ENCODE measurements at regions not wholly inside any gene's neighbourhood (a gene's known extent, or its start where the extent isn't known, plus 50 kb on each side); places are given as distances from the start of the nearest gene placed in this dataset.

DNA sequence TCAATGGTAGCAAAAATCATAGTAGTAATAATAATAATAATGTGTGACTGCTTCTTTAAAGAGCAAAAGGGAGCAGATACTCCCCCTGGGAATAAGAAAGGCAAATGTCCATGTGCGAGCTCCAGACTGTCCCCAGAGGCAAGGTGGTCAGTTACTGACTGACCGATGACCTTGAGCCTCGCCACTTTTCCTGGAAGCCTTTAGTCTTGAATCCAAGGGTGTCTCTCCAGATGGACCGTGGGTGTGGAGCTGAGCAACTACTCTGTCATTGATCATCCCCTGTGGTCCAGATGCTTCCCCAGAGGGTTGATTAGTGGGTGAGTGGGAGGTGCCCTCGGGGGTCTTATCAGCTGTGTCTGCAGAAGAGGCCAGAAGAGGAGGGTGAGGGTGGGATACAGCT is 418.5 kb upstream of the TBX3 start:
- TF ChIP-seq CEBPB (IDR thresholded peaks at IDR 0.05) (no peak), TEAD4 (IDR thresholded peaks at IDR 0.05) (no peak), EGR1 (IDR thresholded peaks at IDR 0.05) (no peak), ZBTB7A (IDR thresholded peaks at IDR 0.05; ENCODE audit: low read depth) (no peak), RAD21 (IDR thresholded peaks at IDR 0.05; ENCODE audit: low read depth) (no peak), EP300 (IDR thresholded peaks at IDR 0.05; ENCODE audit: borderline replicate concordance) (no peak), TAF1 (IDR thresholded peaks at IDR 0.05; ENCODE audit: low read depth) (no peak), YY1 (IDR thresholded peaks at IDR 0.05; ENCODE audit: low read depth) (no peak), CREB1 (IDR thresholded peaks at IDR 0.05; ENCODE audit: low read depth) (no peak), NFIC (IDR thresholded peaks at IDR 0.05) (no peak), FOXM1 (IDR thresholded peaks at IDR 0.05; ENCODE audit: borderline replicate concordance, low read depth) (no peak), TCF12 (IDR thresholded peaks at IDR 0.05; ENCODE audit: low read depth) (no peak)
- TF ChIP-seq, protein P1, sequence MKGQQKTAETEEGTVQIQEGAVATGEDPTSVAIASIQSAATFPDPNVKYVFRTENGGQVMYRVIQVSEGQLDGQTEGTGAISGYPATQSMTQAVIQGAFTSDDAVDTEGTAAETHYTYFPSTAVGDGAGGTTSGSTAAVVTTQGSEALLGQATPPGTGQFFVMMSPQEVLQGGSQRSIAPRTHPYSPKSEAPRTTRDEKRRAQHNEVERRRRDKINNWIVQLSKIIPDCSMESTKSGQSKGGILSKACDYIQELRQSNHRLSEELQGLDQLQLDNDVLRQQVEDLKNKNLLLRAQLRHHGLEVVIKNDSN (IDR thresholded peaks at IDR 0.05): no peak
- TF ChIP-seq, protein P2, sequence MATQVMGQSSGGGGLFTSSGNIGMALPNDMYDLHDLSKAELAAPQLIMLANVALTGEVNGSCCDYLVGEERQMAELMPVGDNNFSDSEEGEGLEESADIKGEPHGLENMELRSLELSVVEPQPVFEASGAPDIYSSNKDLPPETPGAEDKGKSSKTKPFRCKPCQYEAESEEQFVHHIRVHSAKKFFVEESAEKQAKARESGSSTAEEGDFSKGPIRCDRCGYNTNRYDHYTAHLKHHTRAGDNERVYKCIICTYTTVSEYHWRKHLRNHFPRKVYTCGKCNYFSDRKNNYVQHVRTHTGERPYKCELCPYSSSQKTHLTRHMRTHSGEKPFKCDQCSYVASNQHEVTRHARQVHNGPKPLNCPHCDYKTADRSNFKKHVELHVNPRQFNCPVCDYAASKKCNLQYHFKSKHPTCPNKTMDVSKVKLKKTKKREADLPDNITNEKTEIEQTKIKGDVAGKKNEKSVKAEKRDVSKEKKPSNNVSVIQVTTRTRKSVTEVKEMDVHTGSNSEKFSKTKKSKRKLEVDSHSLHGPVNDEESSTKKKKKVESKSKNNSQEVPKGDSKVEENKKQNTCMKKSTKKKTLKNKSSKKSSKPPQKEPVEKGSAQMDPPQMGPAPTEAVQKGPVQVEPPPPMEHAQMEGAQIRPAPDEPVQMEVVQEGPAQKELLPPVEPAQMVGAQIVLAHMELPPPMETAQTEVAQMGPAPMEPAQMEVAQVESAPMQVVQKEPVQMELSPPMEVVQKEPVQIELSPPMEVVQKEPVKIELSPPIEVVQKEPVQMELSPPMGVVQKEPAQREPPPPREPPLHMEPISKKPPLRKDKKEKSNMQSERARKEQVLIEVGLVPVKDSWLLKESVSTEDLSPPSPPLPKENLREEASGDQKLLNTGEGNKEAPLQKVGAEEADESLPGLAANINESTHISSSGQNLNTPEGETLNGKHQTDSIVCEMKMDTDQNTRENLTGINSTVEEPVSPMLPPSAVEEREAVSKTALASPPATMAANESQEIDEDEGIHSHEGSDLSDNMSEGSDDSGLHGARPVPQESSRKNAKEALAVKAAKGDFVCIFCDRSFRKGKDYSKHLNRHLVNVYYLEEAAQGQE (IDR thresholded peaks at IDR 0.05; ENCODE audit: low read depth): no peak
- TF ChIP-seq, protein P3, sequence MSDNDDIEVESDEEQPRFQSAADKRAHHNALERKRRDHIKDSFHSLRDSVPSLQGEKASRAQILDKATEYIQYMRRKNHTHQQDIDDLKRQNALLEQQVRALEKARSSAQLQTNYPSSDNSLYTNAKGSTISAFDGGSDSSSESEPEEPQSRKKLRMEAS (IDR thresholded peaks at IDR 0.05): no peak

DNA sequence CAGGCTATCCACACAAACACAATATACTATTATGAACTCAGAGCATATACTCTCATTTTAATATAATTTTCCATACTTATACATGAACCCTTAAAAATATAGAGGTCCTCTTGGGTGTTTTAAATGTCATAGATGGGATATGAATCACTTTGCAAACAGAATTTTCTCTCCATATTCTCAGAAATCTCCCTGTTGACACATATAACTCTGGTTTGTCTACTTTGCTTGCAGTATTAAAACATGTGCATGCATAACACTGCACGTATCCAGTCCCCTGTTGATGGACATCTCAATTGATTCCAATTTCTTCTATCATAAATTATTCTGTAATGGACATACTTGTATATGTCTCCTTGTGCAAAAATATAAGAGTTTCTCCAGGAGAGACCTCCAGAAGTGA is 417.5 kb upstream of the TBX3 start:
- TF ChIP-seq CREB1 (IDR thresholded peaks at IDR 0.05; ENCODE audit: low read depth) (no peak), CEBPB (IDR thresholded peaks at IDR 0.05) (no peak), TAF1 (IDR thresholded peaks at IDR 0.05; ENCODE audit: low read depth) (no peak), TCF12 (IDR thresholded peaks at IDR 0.05; ENCODE audit: low read depth) (no peak), NFIC (IDR thresholded peaks at IDR 0.05) (no peak), YY1 (IDR thresholded peaks at IDR 0.05; ENCODE audit: low read depth) (no peak), TEAD4 (IDR thresholded peaks at IDR 0.05) (no peak), EP300 (IDR thresholded peaks at IDR 0.05; ENCODE audit: borderline replicate concordance) (no peak), EGR1 (IDR thresholded peaks at IDR 0.05) (no peak), FOXM1 (IDR thresholded peaks at IDR 0.05; ENCODE audit: borderline replicate concordance, low read depth) (no peak), RAD21 (IDR thresholded peaks at IDR 0.05; ENCODE audit: low read depth) (no peak)
- TF ChIP-seq, protein P2 (IDR thresholded peaks at IDR 0.05; ENCODE audit: low read depth): no peak
- TF ChIP-seq, protein P1 (IDR thresholded peaks at IDR 0.05): no peak

DNA sequence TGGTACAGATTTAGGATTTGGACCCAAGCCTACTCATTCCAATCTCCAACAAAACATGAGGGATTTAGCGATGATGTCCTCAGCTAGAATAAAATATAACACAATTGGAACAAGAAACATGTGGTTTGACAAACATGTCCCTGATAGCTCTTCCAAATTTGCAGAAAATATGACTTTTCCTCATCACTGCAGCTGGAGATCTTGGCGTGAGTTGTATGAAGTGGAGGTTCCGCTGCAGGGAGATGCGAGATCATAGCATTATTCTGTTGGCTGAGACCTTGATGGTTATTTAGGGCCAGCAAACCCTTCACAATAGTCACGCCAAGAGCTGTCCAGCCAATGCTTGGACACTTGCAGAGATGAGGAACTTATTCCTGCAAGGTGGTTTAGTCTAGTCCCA is 413.4 kb upstream of the TBX3 start:
- TF ChIP-seq ZBTB7A (IDR thresholded peaks at IDR 0.05; ENCODE audit: low read depth): no peak

DNA sequence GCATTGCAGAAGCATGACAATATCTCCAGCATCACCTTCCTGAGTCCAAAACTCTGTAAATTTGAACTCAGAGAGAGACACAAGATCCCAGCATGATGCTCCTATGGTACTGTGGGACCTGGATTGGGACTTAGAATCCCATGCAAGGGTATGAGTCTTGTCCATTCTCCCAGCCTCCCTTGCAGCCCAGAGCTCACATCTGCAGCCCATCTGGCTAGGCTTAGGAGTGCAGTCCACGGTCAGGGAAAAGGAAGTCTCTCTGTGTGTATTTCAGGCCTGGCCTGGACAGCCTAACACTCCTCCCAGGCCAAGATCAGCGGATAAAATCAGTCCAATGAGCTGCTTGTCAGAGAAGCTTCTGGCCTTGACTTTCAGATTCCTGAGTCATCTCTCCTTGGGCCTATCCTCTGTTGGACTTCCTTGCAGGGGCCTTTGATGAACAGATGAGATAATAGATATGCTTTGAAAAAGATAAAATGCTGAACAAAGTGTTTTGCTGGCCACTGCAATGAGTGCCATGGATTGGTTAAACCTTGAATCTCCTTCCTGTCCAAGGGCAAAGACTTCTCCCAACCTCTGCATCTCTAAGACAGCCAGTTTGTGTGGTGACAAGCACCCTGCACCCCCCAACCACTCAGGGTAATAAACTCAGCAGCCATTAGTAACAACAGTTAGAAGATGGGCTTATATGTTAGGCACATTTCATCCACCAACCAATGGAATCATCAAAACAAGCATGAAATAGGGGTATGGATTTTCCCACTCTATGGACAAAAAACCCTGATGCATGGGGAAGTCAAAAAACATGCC is 412.8 kb upstream of the TBX3 start:
- TF ChIP-seq FOXM1 (IDR thresholded peaks at IDR 0.05; ENCODE audit: borderline replicate concordance, low read depth) (no peak), TEAD4 (IDR thresholded peaks at IDR 0.05) (no peak), EGR1 (IDR thresholded peaks at IDR 0.05) (no peak), RAD21 (IDR thresholded peaks at IDR 0.05; ENCODE audit: low read depth) (no peak)
- TF ChIP-seq, protein P3 (IDR thresholded peaks at IDR 0.05): no peak
- TF ChIP-seq, protein P2 (IDR thresholded peaks at IDR 0.05; ENCODE audit: low read depth): no peak
